ENCODE measurements at regions not wholly inside any gene's neighbourhood (a gene's known extent, or its start where the extent isn't known, plus 50 kb on each side); places are given as distances from the start of the nearest gene placed in this dataset.

- Mint-ChIP-seq H3K27ac (ENCODE audit: low read depth, unreplicated experiment) (no peak overlapping the region), H3K36me3 (ENCODE audit: insufficient read depth, unreplicated experiment) (no peaks in the 10 kb centered on the region), H3K9me3 (ENCODE audit: unreplicated experiment) (no peaks in the 10 kb centered on the region), H3K4me1 (ENCODE audit: insufficient read depth, unreplicated experiment) (peaks cover 8% of the 10 kb centered on the region), H3K4me3 (ENCODE audit: unreplicated experiment) (no peak overlapping the region), H3K27me3 (ENCODE audit: insufficient read depth, unreplicated experiment) (no peaks in the 10 kb centered on the region)
- POLR2A ChIA-PET: interaction anchor here (0.6 to 2.3 kb wide), 9 partner anchors 12 to 338 kb away, joined by 3 to 12 read pairs (median 5); no protein-coding TSS in a partner anchor
- DNase-seq (ENCODE audit: unreplicated experiment): no peak
- intact Hi-C loops (cut with micrococcal nuclease): no loop called here
- BruUV-seq (replicated peaks): no TSS peak
- no peak for TF ChIP-seq CTCF (IDR thresholded peaks at IDR 0.05; ENCODE audit: unreplicated experiment)
- CTCF ChIA-PET: interaction anchor here (0.5 to 0.7 kb wide), 4 partner anchors 87 to 589 kb away, joined by 3 to 4 read pairs (median 3); no protein-coding TSS in a partner anchor
These were observed 188.2 kb upstream of the FGGY start for GRCh38 chr1:59108481-59109317.

DNA sequence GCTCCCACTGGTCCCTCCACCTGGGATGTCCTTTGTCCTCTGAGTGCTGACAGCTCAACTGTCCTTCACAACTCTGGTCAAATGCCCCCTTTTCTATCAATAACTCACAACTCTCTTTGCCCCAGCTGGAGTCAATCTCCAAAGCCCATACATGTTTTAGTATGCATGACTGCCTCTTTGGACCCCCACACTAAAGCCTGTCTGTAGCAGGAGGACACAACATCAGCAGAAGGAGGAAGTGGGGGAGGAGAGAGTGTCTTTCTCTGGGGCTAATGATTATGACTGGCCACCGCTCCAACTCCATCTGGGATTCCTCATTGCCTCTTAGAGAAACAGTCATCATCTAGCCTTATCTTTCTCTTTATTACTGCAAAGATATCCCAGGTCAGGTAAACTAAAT, 186.6 kb upstream of the FGGY start:
- TF ChIP-seq CTCF (IDR thresholded peaks at IDR 0.05; ENCODE audit: unreplicated experiment): no peak
- no peaks in the 10 kb centered on the region for H3K9me3 Mint-ChIP-seq (ENCODE audit: unreplicated experiment)
- H3K4me3 Mint-ChIP-seq (ENCODE audit: unreplicated experiment): no peak overlapping the region
- intact Hi-C loops (cut with micrococcal nuclease): no loop called here
- H3K4me1 Mint-ChIP-seq (ENCODE audit: insufficient read depth, unreplicated experiment): peaks cover 8% of the 10 kb centered on the region
- BruUV-seq (replicated peaks): no TSS peak
- H3K27me3 Mint-ChIP-seq (ENCODE audit: insufficient read depth, unreplicated experiment): no peaks in the 10 kb centered on the region
- DNase-seq (ENCODE audit: unreplicated experiment): no peak
- no peaks in the 10 kb centered on the region for H3K36me3 Mint-ChIP-seq (ENCODE audit: insufficient read depth, unreplicated experiment)
- ChIA-PET CTCF (interaction anchor here (0.7 kb wide), 1 partner anchor 87 kb away, joined by 3 read pairs; no protein-coding TSS in a partner anchor), POLR2A (no interaction called here)
- no peak overlapping the region for H3K27ac Mint-ChIP-seq (ENCODE audit: low read depth, unreplicated experiment)

DNA sequence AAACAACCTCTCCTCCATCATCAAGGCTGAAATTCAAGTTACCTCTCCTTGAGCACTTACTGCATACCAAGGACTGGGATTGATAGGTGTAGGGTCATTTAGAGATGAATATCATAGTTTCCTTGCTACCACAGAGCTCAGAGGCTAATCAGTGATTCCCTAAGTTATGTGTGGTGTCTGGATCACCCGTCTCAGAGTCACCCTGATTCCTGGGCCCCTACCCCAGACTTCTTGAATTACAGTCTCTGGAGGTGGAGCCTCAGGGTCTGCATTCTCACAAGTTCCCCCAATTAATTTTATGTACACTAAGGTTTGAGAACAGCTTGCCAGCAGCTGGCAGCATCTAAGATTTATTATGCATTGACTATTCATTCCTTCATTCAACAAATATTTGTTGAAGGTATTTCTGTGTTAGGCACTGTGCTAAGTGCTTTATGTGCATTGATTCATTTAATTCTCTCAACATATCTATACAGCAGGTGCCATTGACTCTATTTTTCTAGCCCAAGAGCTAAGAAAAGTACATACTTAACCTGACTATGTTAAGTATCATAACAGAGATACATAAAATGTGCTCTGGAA, 182.9 kb upstream of the FGGY start:
- intact Hi-C loops (cut with micrococcal nuclease): no loop called here
- Mint-ChIP-seq H3K36me3 (ENCODE audit: insufficient read depth, unreplicated experiment) (no peaks in the 10 kb centered on the region), H3K27me3 (ENCODE audit: insufficient read depth, unreplicated experiment) (no peaks in the 10 kb centered on the region), H3K4me3 (ENCODE audit: unreplicated experiment) (no peak overlapping the region), H3K27ac (ENCODE audit: low read depth, unreplicated experiment) (no peak overlapping the region), H3K4me1 (ENCODE audit: insufficient read depth, unreplicated experiment) (peaks cover 9% of the 10 kb centered on the region), H3K9me3 (ENCODE audit: unreplicated experiment) (no peaks in the 10 kb centered on the region)
- ChIA-PET POLR2A (no interaction called here), CTCF (interaction anchor here (0.9 to 1.0 kb wide), 2 partner anchors 334 to 576 kb away, joined by 3 to 4 read pairs; no protein-coding TSS in a partner anchor)
- BruUV-seq (replicated peaks): no TSS peak
- TF ChIP-seq CTCF (IDR thresholded peaks at IDR 0.05; ENCODE audit: unreplicated experiment): no peak
- DNase-seq (ENCODE audit: unreplicated experiment): no peak

DNA sequence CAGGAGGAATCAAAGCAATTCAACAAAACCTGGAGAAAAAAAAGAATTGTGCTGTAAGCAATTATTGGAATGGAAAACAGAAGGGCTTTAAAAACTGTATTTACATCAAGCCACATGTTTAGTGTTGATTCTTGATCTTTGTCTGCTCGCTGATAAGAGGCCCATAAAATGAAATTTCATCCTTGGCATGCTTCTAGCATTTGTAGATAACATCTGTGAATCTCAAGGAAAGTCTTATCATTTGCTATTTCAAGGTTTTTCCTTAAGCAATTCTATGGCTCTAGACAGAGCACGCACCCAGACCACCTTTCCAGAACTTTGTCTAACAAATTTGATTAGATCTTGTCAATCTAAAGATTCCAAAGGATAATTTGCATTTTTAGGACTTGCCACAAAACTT, 181.0 kb upstream of the FGGY start:
- TF ChIP-seq CTCF (IDR thresholded peaks at IDR 0.05; ENCODE audit: unreplicated experiment): no peak
- Mint-ChIP-seq H3K4me3 (ENCODE audit: unreplicated experiment) (no peak overlapping the region), H3K27ac (ENCODE audit: low read depth, unreplicated experiment) (no peak overlapping the region), H3K4me1 (ENCODE audit: insufficient read depth, unreplicated experiment) (peaks cover 9% of the 10 kb centered on the region), H3K9me3 (ENCODE audit: unreplicated experiment) (no peaks in the 10 kb centered on the region), H3K36me3 (ENCODE audit: insufficient read depth, unreplicated experiment) (no peaks in the 10 kb centered on the region), H3K27me3 (ENCODE audit: insufficient read depth, unreplicated experiment) (no peaks in the 10 kb centered on the region)
- no TSS peak for BruUV-seq (replicated peaks)
- DNase-seq (ENCODE audit: unreplicated experiment): no peak
- ChIA-PET CTCF (no interaction called here), POLR2A (no interaction called here)
- intact Hi-C loops (cut with micrococcal nuclease): no loop called here
